CD4-positive, alpha-beta T cell treated with Interferon alpha-2 for 1 hour (primary cell): ENCODE measurements at regions not wholly inside any gene's neighbourhood (a gene's known extent, or its start where the extent isn't known, plus 50 kb on each side); places are given as distances from the start of the nearest gene placed in this dataset.

Experiments used
- DNase-seq, 2 donors: peaks; one replicate each; pipeline ENCODE4 v3.0.0-alpha.2; 2020 to 2022

- DNase-seq: no peak
These were observed 99.2 kb upstream of the ITGA4 start for GRCh38 chr2:181357979-181358378.

- no peak for DNase-seq
These were observed 94.6 kb upstream of the ITGA4 start for GRCh38 chr2:181362561-181362960.

- no peak for DNase-seq
These were observed 94.0 kb upstream of the ITGA4 start for GRCh38 chr2:181363164-181363563.

- DNase-seq: no peak
These were observed 92.6 kb upstream of the ITGA4 start for GRCh38 chr2:181364492-181365170.

GRCh38 chr2:181366675-181367175, 90.5 kb upstream of the ITGA4 start:
- no peak for DNase-seq

- DNase-seq: no peak
These were observed 89.8 kb upstream of the ITGA4 start for GRCh38 chr2:181367411-181367810.

- no peak for DNase-seq
These were observed 89.2 kb upstream of the ITGA4 start for GRCh38 chr2:181367906-181368435.

GRCh38 chr2:181370126-181370525, 87.1 kb upstream of the ITGA4 start:
- no peak for DNase-seq

- no peak for DNase-seq
These were observed 86.0 kb upstream of the ITGA4 start for GRCh38 chr2:181371195-181371594.

GRCh38 chr2:181371782-181372645, 85.2 kb upstream of the ITGA4 start:
- DNase-seq: no peak

GRCh38 chr2:181372646-181373040, 84.5 kb upstream of the ITGA4 start:
- no peak for DNase-seq

GRCh38 chr2:181374781-181375675, 82.2 kb upstream of the ITGA4 start:
- no peak for DNase-seq

- DNase-seq: no peak
These were observed 80.7 kb upstream of the ITGA4 start for GRCh38 chr2:181376442-181376841.

- DNase-seq: no peak
These were observed 80.2 kb upstream of the ITGA4 start for GRCh38 chr2:181376999-181377398.

GRCh38 chr2:181378491-181378890, 78.7 kb upstream of the ITGA4 start:
- DNase-seq: no peak

GRCh38 chr2:181380581-181380980, 76.6 kb upstream of the ITGA4 start:
- no peak for DNase-seq

- no peak for DNase-seq
These were observed 72.3 kb upstream of the ITGA4 start for GRCh38 chr2:181384923-181385322.

GRCh38 chr2:181389524-181389923, 67.7 kb upstream of the ITGA4 start:
- no peak for DNase-seq

- DNase-seq: peak; percentile 24 to 72
These were observed 63.7 kb upstream of the ITGA4 start for GRCh38 chr2:181393472-181393871.

- DNase-seq: peak in 1 of 2 donors; percentile 49
These were observed 62.3 kb upstream of the ITGA4 start for GRCh38 chr2:181394741-181395437.

- DNase-seq: no peak
These were observed 61.3 kb upstream of the ITGA4 start for GRCh38 chr2:181395851-181396250.
